T-helper 1 cell treated with Interleukin-12 subunit alpha and Interleukin-12 subunit beta and Interleukin-4 antibody, amounts not matched to agents 30 μg/mL and 1 μg/mL, for 36 hours (primary cell): ENCODE measurements at regions not wholly inside any gene's neighbourhood (a gene's known extent, or its start where the extent isn't known, plus 50 kb on each side); places are given as distances from the start of the nearest gene placed in this dataset.

ENCODE experiments used
- H3K27ac Mint-ChIP-seq: one replicate; pipeline ENCODE4 v1.8.0; 2021; ENCODE audit warnings: mild to moderate bottlenecking, mixed read lengths
- H3K27me3 Mint-ChIP-seq: one replicate; pipeline ENCODE4 v1.8.0; 2021; ENCODE audit warnings: low read depth, mixed read lengths
- H3K36me3 Mint-ChIP-seq: one replicate; pipeline ENCODE4 v1.8.0; 2021; ENCODE audit warnings: low read depth, mixed read lengths
- H3K4me1 Mint-ChIP-seq: one replicate; pipeline ENCODE4 v1.8.0; 2021; ENCODE audit warnings: low read depth, mixed read lengths
- H3K4me3 Mint-ChIP-seq: one replicate; pipeline ENCODE4 v1.8.0; 2021; ENCODE audit warnings: mild to moderate bottlenecking, moderate library complexity, mixed read lengths
- H3K9me3 Mint-ChIP-seq: one replicate; pipeline ENCODE4 v1.8.0; 2021; ENCODE audit warnings: mixed read lengths

DNA sequence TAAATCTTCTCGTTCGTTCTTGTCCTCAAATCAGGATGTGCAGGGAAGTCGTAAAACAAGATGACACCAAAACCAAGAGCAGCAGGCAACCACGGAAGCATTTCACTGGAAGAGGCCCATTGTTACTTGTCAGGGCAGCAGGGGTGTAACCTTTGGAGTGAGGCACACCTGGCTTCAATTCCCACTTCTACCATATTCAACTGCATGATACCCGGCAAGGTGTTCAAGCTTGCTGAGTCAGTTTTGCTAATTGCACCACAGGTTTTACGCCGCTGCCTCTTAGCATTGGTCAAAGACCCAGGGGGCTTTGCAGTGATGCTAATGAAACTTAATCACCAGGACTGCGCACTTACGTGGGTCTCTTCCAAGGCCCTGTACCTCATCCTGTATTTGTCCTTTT, 50.0 kb upstream of the PTER start:
- peaks cover 3% of the 10 kb centered on the region for H3K27me3 Mint-ChIP-seq
- H3K4me3 Mint-ChIP-seq, result no peak overlapping the region
- H3K9me3 Mint-ChIP-seq, result no peaks in the 10 kb centered on the region
- H3K36me3 Mint-ChIP-seq, result no peaks in the 10 kb centered on the region
- H3K4me1 Mint-ChIP-seq, result no peaks in the 10 kb centered on the region
- no peak overlapping the region for H3K27ac Mint-ChIP-seq
